ENCODE measurements at regions not wholly inside any gene's neighbourhood (a gene's known extent, or its start where the extent isn't known, plus 50 kb on each side); places are given as distances from the start of the nearest gene placed in this dataset.

- Histone ChIP-seq H2AFZ (ENCODE audit: low read depth, low read length) (no peak overlapping the region), H3K9ac (ENCODE audit: low read depth, low read length) (no peak overlapping the region), H3K4me3 (ENCODE audit: low read depth in 1 of 2, low read length in 2 of 2) (no peak overlapping the region), H3K4me1 (ENCODE audit: insufficient read depth, low read length) (no peaks in the 10 kb centered on the region), H3K9me3 (ENCODE audit: insufficient read depth, low read length, severe bottlenecking) (no peaks in the 10 kb centered on the region), H3K36me3 (ENCODE audit: insufficient read depth, low read length) (no peaks in the 10 kb centered on the region), H3K27ac (ENCODE audit: low read length) (no peak overlapping the region), H4K20me1 (ENCODE audit: insufficient read depth, low read length) (no peaks in the 10 kb centered on the region), H3K4me2 (ENCODE audit: insufficient read depth, low read length) (no peak overlapping the region), H3K79me2 (ENCODE audit: insufficient read depth, low read length) (no peaks in the 10 kb centered on the region), H3K27me3 (ENCODE audit: insufficient read depth, low read length, poor library complexity) (no peaks in the 10 kb centered on the region)
- ATAC-seq (ENCODE audit: insufficient read depth, low read depth) (no peak), DNase-seq (no peak)
- TF ChIP-seq CTCF (IDR thresholded peaks at IDR 0.05; ENCODE audit: borderline replicate concordance, extremely low read depth, low read length, poor library complexity, severe bottlenecking) = no peak
- TF ChIP-seq EZH2 (IDR thresholded peaks at IDR 0.05; ENCODE audit: borderline replicate concordance, low read depth, low read length, severe bottlenecking) = no peak
Observed at GRCh38 chr5:5542654-5543053, 120.2 kb downstream of the ICE1 start.

- no peaks in the 10 kb centered on the region for H3K9me3 ChIP-seq (ENCODE audit: insufficient read depth, low read length, severe bottlenecking)
- no peaks in the 10 kb centered on the region for H3K36me3 ChIP-seq (ENCODE audit: insufficient read depth, low read length)
- no peaks in the 10 kb centered on the region for H4K20me1 ChIP-seq (ENCODE audit: insufficient read depth, low read length)
- H3K27ac ChIP-seq (ENCODE audit: low read length) = no peak overlapping the region
- ATAC-seq (ENCODE audit: insufficient read depth, low read depth) (no peak), DNase-seq (no peak)
- H3K4me2 ChIP-seq (ENCODE audit: insufficient read depth, low read length) = no peak overlapping the region
- no peaks in the 10 kb centered on the region for H3K79me2 ChIP-seq (ENCODE audit: insufficient read depth, low read length)
- H2AFZ ChIP-seq (ENCODE audit: low read depth, low read length) = no peak overlapping the region
- H3K4me3 ChIP-seq (ENCODE audit: low read depth in 1 of 2, low read length in 2 of 2) = no peak overlapping the region
- no peak overlapping the region for H3K9ac ChIP-seq (ENCODE audit: low read depth, low read length)
- no peaks in the 10 kb centered on the region for H3K4me1 ChIP-seq (ENCODE audit: insufficient read depth, low read length)
- TF ChIP-seq EZH2 (IDR thresholded peaks at IDR 0.05; ENCODE audit: borderline replicate concordance, low read depth, low read length, severe bottlenecking) = no peak
- TF ChIP-seq CTCF (IDR thresholded peaks at IDR 0.05; ENCODE audit: borderline replicate concordance, extremely low read depth, low read length, poor library complexity, severe bottlenecking) = no peak
- H3K27me3 ChIP-seq (ENCODE audit: insufficient read depth, low read length, poor library complexity) = no peaks in the 10 kb centered on the region
Observed at GRCh38 chr5:5540065-5540464, 117.6 kb downstream of the ICE1 start.
